ENCODE measurements at regions not wholly inside any gene's neighbourhood (a gene's known extent, or its start where the extent isn't known, plus 50 kb on each side); places are given as distances from the start of the nearest gene placed in this dataset.

DNA sequence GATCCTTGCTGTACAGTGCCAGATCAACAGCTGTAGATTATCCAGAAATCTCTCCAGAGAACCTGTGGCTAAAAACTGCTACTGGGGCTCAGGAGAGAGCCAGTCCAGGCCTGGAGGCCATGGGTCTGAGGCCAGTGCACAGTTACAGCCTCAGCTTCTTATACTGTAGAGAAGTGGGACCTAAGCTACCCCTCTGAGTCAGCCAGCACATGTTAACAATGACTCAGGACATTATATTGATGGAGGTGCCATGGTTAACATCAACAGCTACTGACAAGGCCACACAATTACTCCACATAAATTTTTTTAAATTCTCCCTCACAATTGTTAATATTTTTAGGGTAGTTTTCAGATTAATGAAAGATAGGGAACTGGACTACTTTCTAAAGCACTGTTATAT lies 138.5 kb downstream of the RBM26 start:
- TF ChIP-seq, protein P1, sequence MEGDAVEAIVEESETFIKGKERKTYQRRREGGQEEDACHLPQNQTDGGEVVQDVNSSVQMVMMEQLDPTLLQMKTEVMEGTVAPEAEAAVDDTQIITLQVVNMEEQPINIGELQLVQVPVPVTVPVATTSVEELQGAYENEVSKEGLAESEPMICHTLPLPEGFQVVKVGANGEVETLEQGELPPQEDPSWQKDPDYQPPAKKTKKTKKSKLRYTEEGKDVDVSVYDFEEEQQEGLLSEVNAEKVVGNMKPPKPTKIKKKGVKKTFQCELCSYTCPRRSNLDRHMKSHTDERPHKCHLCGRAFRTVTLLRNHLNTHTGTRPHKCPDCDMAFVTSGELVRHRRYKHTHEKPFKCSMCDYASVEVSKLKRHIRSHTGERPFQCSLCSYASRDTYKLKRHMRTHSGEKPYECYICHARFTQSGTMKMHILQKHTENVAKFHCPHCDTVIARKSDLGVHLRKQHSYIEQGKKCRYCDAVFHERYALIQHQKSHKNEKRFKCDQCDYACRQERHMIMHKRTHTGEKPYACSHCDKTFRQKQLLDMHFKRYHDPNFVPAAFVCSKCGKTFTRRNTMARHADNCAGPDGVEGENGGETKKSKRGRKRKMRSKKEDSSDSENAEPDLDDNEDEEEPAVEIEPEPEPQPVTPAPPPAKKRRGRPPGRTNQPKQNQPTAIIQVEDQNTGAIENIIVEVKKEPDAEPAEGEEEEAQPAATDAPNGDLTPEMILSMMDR (IDR thresholded peaks at IDR 0.05; ENCODE audit: low read depth, low read length, missing control alignments): no peak
- no peak overlapping the region for H3K4me3 ChIP-seq (ENCODE audit: low read depth, low read length)
- DNase-seq (ENCODE audit: low read depth): no peak

- no peak overlapping the region for H3K4me3 ChIP-seq (ENCODE audit: low read depth, low read length)
- TF ChIP-seq, protein P1 (IDR thresholded peaks at IDR 0.05; ENCODE audit: low read depth, low read length, missing control alignments): no peak
- DNase-seq (ENCODE audit: low read depth): no peak
These were observed 147.6 kb downstream of the RBM26 start for GRCh38 chr13:79258489-79258888.

- DNase-seq (ENCODE audit: low read depth): peak; percentile 5
- TF ChIP-seq, protein P1 (IDR thresholded peaks at IDR 0.05; ENCODE audit: low read depth, low read length, missing control alignments): peak; percentile 35
- H3K4me3 ChIP-seq (ENCODE audit: low read depth, low read length): no peak overlapping the region; the same call in 1 of the 2 replicates
These were observed 159.5 kb downstream of the RBM26 start for GRCh38 chr13:79246578-79246949.

DNA sequence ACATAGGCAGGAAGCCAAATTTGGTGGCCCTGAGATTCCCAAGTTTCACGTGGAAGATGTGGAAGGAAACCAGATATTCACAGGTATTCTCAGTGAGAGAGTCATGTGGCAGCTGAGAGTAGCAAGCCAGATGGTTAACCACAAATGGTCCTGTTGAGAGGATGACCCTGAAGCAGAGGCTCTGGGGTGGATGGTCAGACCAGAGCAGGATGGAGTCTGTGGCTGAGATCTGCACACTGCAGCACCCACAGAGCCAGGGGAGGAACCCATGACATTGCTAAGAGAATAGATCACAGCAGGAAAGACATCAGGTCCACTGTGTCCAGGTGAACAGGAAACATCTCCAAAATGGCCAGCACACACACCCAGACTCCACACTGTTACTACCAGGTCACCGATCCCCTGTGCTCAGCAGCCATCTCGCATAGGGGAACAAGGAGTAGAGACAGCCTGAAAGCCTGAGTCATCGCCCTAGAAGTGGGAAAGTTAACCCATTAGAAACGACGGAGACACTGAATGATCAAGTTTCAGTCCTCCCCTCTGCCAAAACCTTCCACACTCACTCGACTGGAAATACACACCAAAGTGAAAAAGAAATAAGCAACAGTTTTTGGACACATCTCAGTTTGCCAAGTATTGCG lies 160.0 kb downstream of the RBM26 start:
- DNase-seq (ENCODE audit: low read depth): peak; percentile 7
- no peak overlapping the region; the same call in 1 of the 2 replicates for H3K4me3 ChIP-seq (ENCODE audit: low read depth, low read length)
- TF ChIP-seq, protein P1 (IDR thresholded peaks at IDR 0.05; ENCODE audit: low read depth, low read length, missing control alignments): no peak

DNA sequence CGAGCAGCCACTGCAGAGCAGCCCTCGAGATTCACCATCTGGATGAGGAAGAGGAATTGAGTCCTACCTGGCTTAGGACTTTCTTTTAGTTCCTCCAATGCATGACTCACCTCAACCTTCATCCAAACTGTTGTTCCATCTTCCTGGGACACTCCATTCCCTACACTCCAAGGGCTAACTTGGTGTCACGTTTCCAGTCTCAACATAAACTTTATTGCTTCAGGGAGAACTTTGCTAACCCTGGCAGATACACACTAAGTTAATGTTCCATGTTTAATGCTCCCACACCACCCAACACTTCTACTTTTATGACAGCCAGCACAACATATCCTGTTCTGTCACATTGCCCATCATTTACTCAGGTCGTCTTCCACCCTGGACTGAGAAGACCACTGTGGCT lies 164.4 kb downstream of the RBM26 start:
- H3K4me3 ChIP-seq (ENCODE audit: low read depth, low read length): no peak overlapping the region
- TF ChIP-seq, protein P1 (IDR thresholded peaks at IDR 0.05; ENCODE audit: low read depth, low read length, missing control alignments): no peak
- DNase-seq (ENCODE audit: low read depth): no peak

GRCh38 chr13:79237981-79238380 lies 168.1 kb downstream of the RBM26 start:
- TF ChIP-seq, protein P1 (IDR thresholded peaks at IDR 0.05; ENCODE audit: low read depth, low read length, missing control alignments): no peak
- no peak overlapping the region for H3K4me3 ChIP-seq (ENCODE audit: low read depth, low read length)
- DNase-seq (ENCODE audit: low read depth): no peak

DNA sequence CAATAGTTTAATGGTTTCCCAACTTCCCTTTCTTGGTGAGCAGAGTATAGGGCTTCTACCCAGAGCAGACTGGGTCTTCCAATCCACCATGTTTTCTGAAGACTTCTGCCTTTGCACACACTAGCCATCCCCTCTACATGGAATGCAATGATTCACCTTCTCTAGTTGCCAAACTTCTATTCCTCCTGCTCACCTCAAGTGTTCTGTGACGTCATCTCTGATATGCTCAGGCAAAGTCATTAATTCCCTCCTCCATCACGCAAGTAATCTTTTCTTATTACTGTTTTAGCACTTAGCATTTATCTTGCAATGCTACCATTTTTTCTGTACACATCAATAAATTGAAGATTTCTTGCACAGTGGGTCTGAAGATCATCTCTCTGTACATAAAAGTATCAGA lies 174.2 kb downstream of the RBM26 start:
- no peak overlapping the region for H3K4me3 ChIP-seq (ENCODE audit: low read depth, low read length)
- TF ChIP-seq, protein P1 (IDR thresholded peaks at IDR 0.05; ENCODE audit: low read depth, low read length, missing control alignments): no peak
- no peak for DNase-seq (ENCODE audit: low read depth)
